ENCODE measurements at regions not wholly inside any gene's neighbourhood (a gene's known extent, or its start where the extent isn't known, plus 50 kb on each side); places are given as distances from the start of the nearest gene placed in this dataset.

DNA sequence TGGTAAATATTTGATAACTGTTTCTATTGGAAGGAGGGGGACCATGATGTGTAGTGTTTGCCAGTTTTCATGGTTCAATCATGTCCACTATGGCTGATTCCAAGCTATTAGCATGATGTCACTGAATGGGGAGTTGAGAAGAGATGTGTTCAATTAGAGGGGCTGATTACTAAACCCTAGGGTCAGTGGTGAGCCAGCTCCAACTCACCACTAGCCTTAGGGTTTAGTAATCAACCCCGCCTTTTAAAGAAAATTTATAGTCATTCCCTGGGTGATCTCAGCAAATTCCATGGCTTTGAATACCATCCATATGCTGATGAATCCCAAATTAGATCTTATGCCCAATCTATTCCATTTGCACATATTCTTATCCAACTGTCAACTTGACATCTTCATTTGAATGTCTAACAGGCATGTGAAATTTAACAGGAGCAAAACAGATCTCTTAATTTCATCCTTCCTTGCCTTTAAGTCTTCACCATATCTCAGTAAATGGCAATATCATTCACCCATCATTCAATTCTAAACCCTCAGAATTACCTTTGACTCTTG lies 98.8 kb downstream of the GCNT1 start:
- no peak overlapping the region for H3K4me3 Mint-ChIP-seq
- H3K9me3 Mint-ChIP-seq = no peaks in the 10 kb centered on the region
- no peaks in the 10 kb centered on the region for H3K36me3 Mint-ChIP-seq
- no peak for DNase-seq
- H3K4me1 Mint-ChIP-seq = no peaks in the 10 kb centered on the region
- H3K27me3 Mint-ChIP-seq = peaks cover 3% of the 10 kb centered on the region
- no peak overlapping the region for H3K27ac Mint-ChIP-seq
- CTCF ChIA-PET = no interaction called here

- H3K4me1 Mint-ChIP-seq = no peaks in the 10 kb centered on the region
- no peaks in the 10 kb centered on the region for H3K36me3 Mint-ChIP-seq
- peaks cover 3% of the 10 kb centered on the region for H3K27me3 Mint-ChIP-seq
- DNase-seq = no peak
- CTCF ChIA-PET = no interaction called here
- H3K27ac Mint-ChIP-seq = no peak overlapping the region
- H3K9me3 Mint-ChIP-seq = no peaks in the 10 kb centered on the region
- H3K4me3 Mint-ChIP-seq = no peak overlapping the region
Observed at GRCh38 chr9:76558465-76558864, 99.5 kb downstream of the GCNT1 start.

GRCh38 chr9:76559286-76559685 lies 100.3 kb downstream of the GCNT1 start:
- Mint-ChIP-seq H3K36me3 (no peaks in the 10 kb centered on the region), H3K4me1 (no peaks in the 10 kb centered on the region), H3K9me3 (no peaks in the 10 kb centered on the region), H3K4me3 (no peak overlapping the region), H3K27me3 (peaks cover 3% of the 10 kb centered on the region), H3K27ac (no peak overlapping the region)
- no peak for DNase-seq
- CTCF ChIA-PET = no interaction called here

DNA sequence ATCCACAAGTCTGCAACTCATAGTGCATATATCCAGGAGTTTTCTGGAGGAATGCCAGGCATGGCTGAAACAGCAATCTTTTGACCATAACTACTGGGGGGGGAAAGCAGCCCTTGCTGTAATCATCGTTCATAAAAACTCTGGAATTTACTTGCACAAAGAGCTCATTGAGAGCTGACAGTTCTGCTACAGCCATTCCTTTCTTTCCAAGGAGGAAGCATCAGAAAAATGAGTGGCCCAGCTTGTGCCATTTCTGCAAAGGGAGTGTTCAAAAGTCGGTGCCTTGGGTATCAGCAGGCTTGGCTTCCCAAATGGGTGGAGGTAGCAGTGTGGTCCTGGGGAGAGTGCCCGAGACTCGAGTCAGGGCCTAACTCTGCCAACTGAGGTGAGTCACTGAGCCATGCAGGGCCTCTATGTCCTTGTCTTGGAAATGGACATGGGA lies 101.5 kb downstream of the GCNT1 start:
- CTCF ChIA-PET = interaction anchor here (1.2 kb wide), 1 partner anchor 91 kb away, joined by 4 read pairs; no protein-coding TSS in a partner anchor
- Mint-ChIP-seq H3K27me3 (peaks cover 3% of the 10 kb centered on the region), H3K4me3 (no peak overlapping the region), H3K9me3 (no peaks in the 10 kb centered on the region), H3K4me1 (no peaks in the 10 kb centered on the region), H3K27ac (no peak overlapping the region), H3K36me3 (no peaks in the 10 kb centered on the region)
- DNase-seq = no peak

- Mint-ChIP-seq H3K4me3 (no peak overlapping the region), H3K9me3 (no peaks in the 10 kb centered on the region), H3K4me1 (no peaks in the 10 kb centered on the region), H3K36me3 (no peaks in the 10 kb centered on the region), H3K27ac (no peak overlapping the region), H3K27me3 (no peaks in the 10 kb centered on the region)
- CTCF ChIA-PET = interaction anchor here (1.2 to 1.5 kb wide), 2 partner anchors 90 to 97 kb away, joined by 3 to 4 read pairs; no protein-coding TSS in a partner anchor
- DNase-seq = no peak
Observed at GRCh38 chr9:76561050-76561713, 102.2 kb downstream of the GCNT1 start.

Measured in activated naive CD4-positive, alpha-beta T cell treated with anti-CD3 and anti-CD28 coated beads, Interleukin-2, amount 10 ng/mL, durations not matched to agents 7 days and 5 days (primary cell).